WTC11 (cell line): ENCODE measurements at regions not wholly inside any gene's neighbourhood (a gene's known extent, or its start where the extent isn't known, plus 50 kb on each side); places are given as distances from the start of the nearest gene placed in this dataset.

Experiments
- ATAC-seq: fragments of 200-7000 bp; cut with Tn5 transposase; 2 replicates; pipeline ENCODE4 v1.10.0; 2021; ENCODE audit warnings: mild to moderate bottlenecking, moderate library complexity
- CTCF ChIA-PET: fragments of 300-600 bp; sonication (Branson Sonifier 250); formaldehyde crosslinking; loops from one replicate; lab custom pipeline; 2021; ENCODE audit warnings: antibody characterized with exemption; lab: Charles Lee
- POLR2A ChIA-PET: fragments of 350-600 bp; sonication (Branson Sonifier 250); formaldehyde crosslinking; loops from one replicate; lab custom pipeline; 2021; ENCODE audit warnings: antibody characterized with exemption; lab: Charles Lee
- DNase-seq: peaks from one replicate; pipeline ENCODE4 v3.0.0; 2021; ENCODE audit warnings: low spot score
- H3K27ac Mint-ChIP-seq: 2 replicates; pipeline ENCODE4 v1.8.0; 2021; ENCODE audit warnings: mixed read lengths
- H3K27me3 Mint-ChIP-seq: 2 replicates; pipeline ENCODE4 v1.8.0; 2021; ENCODE audit warnings: low read depth, mild to moderate bottlenecking, moderate library complexity, mixed read lengths
- H3K36me3 Mint-ChIP-seq: 2 replicates; pipeline ENCODE4 v1.8.0; 2021; ENCODE audit warnings: mixed read lengths
- H3K4me1 Mint-ChIP-seq: 2 replicates; pipeline ENCODE4 v1.8.0; 2022; ENCODE audit warnings: mixed read lengths
- H3K4me3 Mint-ChIP-seq: 2 replicates; pipeline ENCODE4 v1.8.0; 2021; ENCODE audit warnings: mild to moderate bottlenecking, moderate library complexity, mixed read lengths
- H3K9me3 Mint-ChIP-seq: 2 replicates; pipeline ENCODE4 v1.8.0; 2021; ENCODE audit warnings: mixed read lengths
- ELF4 ChIP-seq: sonication (generic); formaldehyde crosslinking; IDR thresholded peaks from 2 replicates; pipeline ENCODE4 v1.8.1; 2022; ENCODE audit warnings: low read depth, mild to moderate bottlenecking, moderate library complexity, missing genetic modification reagents
- ETV6 ChIP-seq: sonication (generic); formaldehyde crosslinking; IDR thresholded peaks from 2 replicates; pipeline ENCODE4 v1.8.1; 2022; ENCODE audit warnings: mild to moderate bottlenecking, missing genetic modification reagents
- GABPB1 ChIP-seq: sonication (generic); formaldehyde crosslinking; IDR thresholded peaks from 2 replicates; pipeline ENCODE4 v1.8.1; 2023; ENCODE audit warnings: mild to moderate bottlenecking, missing genetic modification reagents
- GRHL2 ChIP-seq: fragments of 250-450 bp; sonication (Bioruptor Pico); IDR thresholded peaks from 2 replicates; pipeline ENCODE4 v1.8.0; 2022; ENCODE audit warnings: mild to moderate bottlenecking, moderate library complexity; ENCODE audit not compliant: insufficient replicate concordance, severe bottlenecking
- GTF2I ChIP-seq: fragments of 250-450 bp; sonication (Bioruptor Pico); conservative IDR thresholded peaks from 2 replicates; pipeline ENCODE4 v1.4.0; 2021; ENCODE audit warnings: mild to moderate bottlenecking
- MYBL2 ChIP-seq: sonication (generic); formaldehyde crosslinking; IDR thresholded peaks from 2 replicates; pipeline ENCODE4 v1.8.1; 2023; ENCODE audit warnings: mild to moderate bottlenecking, moderate library complexity, missing genetic modification reagents
- NR1H2 ChIP-seq: sonication (generic); formaldehyde crosslinking; IDR thresholded peaks from 2 replicates; pipeline ENCODE4 v1.9.0; 2021; ENCODE audit warnings: mild to moderate bottlenecking, moderate library complexity, missing genetic modification reagents
- NR2C2 ChIP-seq: sonication (generic); formaldehyde crosslinking; IDR thresholded peaks from 2 replicates; pipeline ENCODE4 v1.8.0; 2022; ENCODE audit warnings: mild to moderate bottlenecking, missing genetic modification reagents
- OVOL2 ChIP-seq: fragments of 250-450 bp; sonication (Bioruptor Pico); IDR thresholded peaks from 2 replicates; pipeline ENCODE4 v1.9.0; 2021; ENCODE audit warnings: mild to moderate bottlenecking, borderline replicate concordance
- PRRX2 ChIP-seq: fragments of 250-450 bp; sonication (Bioruptor Pico); IDR thresholded peaks from 2 replicates; pipeline ENCODE4 v1.8.0; 2021; ENCODE audit warnings: mild to moderate bottlenecking
- RELA ChIP-seq: sonication (generic); formaldehyde crosslinking; IDR thresholded peaks from 2 replicates; pipeline ENCODE4 v1.8.1; 2022; ENCODE audit warnings: missing genetic modification reagents, mild to moderate bottlenecking, borderline replicate concordance
- SMAD3 ChIP-seq: sonication (generic); formaldehyde crosslinking; IDR thresholded peaks from 2 replicates; pipeline ENCODE4 v1.8.0; 2022; ENCODE audit warnings: missing genetic modification reagents, mild to moderate bottlenecking, borderline replicate concordance
- TEAD1 ChIP-seq: sonication (generic); formaldehyde crosslinking; IDR thresholded peaks from 2 replicates; pipeline ENCODE4 v1.8.0; 2022; ENCODE audit warnings: mild to moderate bottlenecking, missing genetic modification reagents
- ZNF219 ChIP-seq: sonication (generic); formaldehyde crosslinking; IDR thresholded peaks from 2 replicates; pipeline ENCODE4 v1.8.0; 2023; ENCODE audit warnings: missing genetic modification reagents, mild to moderate bottlenecking, borderline replicate concordance
- ZNF423 ChIP-seq: fragments of 250-450 bp; sonication (Bioruptor Pico); IDR thresholded peaks from 2 replicates; pipeline ENCODE4 v2.1.2; 2022; ENCODE audit warnings: mild to moderate bottlenecking, moderate library complexity
- ZNF671 ChIP-seq: fragments of 250-450 bp; sonication (Bioruptor Pico); IDR thresholded peaks from 2 replicates; pipeline ENCODE4 v1.8.0; 2021; ENCODE audit warnings: mild to moderate bottlenecking
- TF ChIP-seq, protein P1 (sequence below): fragments of 250-450 bp; sonication (Bioruptor Pico); IDR thresholded peaks from 2 replicates; pipeline ENCODE4 v1.8.0; 2021; ENCODE audit warnings: mild to moderate bottlenecking
- TF ChIP-seq, protein P2 (sequence below): fragments of 250-450 bp; sonication (Bioruptor Pico); IDR thresholded peaks from 2 replicates; pipeline ENCODE4 v2.1.2; 2022; ENCODE audit warnings: mild to moderate bottlenecking, moderate library complexity
- TF ChIP-seq, protein P3 (sequence below): sonication (generic); formaldehyde crosslinking; IDR thresholded peaks from 2 replicates; pipeline ENCODE4 v1.8.1; 2023; ENCODE audit warnings: mild to moderate bottlenecking, missing genetic modification reagents
- TF ChIP-seq, protein P4 (sequence below): sonication (generic); formaldehyde crosslinking; IDR thresholded peaks from 2 replicates; pipeline ENCODE4 v1.8.0; 2022; ENCODE audit warnings: mild to moderate bottlenecking, missing genetic modification reagents
- TF ChIP-seq, protein P5 (sequence below): fragments of 250-450 bp; sonication (Bioruptor Pico); IDR thresholded peaks from 2 replicates; pipeline ENCODE4 v1.9.0; 2021; ENCODE audit warnings: mild to moderate bottlenecking
- TF ChIP-seq, protein P6 (sequence below): fragments of 250-450 bp; sonication (Bioruptor Pico); IDR thresholded peaks from 2 replicates; pipeline ENCODE4 v1.9.0; 2021; ENCODE audit warnings: mild to moderate bottlenecking

DNA sequence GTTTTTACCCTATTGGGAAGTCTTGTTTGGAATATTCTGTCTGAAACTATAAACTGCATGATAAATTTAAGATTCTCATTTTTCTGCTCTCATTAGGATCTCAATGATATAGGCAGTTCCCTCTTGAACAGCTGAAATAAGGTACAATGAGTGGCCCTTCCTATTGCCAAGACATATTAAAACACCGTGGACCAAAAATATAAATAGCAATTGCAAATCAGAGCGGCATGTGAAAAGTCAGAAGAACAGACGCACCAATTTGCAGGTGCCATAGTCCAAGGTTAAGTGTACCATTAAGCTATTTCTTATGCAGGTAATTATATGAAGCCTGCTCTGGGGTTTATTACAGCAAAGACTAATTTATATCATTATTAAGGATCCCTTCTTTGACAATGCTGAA is 920.8 kb upstream of the CELF2 start (continued):
- TF ChIP-seq ETV6 (CRISPR knock-in tag) (no peak), ZNF671 (CRISPR knock-in tag) (no peak), PRRX2 (CRISPR knock-in tag) (no peak), NR1H2 (CRISPR knock-in tag) (no peak)
- TF ChIP-seq, protein P1, sequence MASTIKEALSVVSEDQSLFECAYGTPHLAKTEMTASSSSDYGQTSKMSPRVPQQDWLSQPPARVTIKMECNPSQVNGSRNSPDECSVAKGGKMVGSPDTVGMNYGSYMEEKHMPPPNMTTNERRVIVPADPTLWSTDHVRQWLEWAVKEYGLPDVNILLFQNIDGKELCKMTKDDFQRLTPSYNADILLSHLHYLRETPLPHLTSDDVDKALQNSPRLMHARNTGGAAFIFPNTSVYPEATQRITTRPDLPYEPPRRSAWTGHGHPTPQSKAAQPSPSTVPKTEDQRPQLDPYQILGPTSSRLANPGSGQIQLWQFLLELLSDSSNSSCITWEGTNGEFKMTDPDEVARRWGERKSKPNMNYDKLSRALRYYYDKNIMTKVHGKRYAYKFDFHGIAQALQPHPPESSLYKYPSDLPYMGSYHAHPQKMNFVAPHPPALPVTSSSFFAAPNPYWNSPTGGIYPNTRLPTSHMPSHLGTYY (CRISPR knock-in tag): no peak
- TF ChIP-seq, protein P2, sequence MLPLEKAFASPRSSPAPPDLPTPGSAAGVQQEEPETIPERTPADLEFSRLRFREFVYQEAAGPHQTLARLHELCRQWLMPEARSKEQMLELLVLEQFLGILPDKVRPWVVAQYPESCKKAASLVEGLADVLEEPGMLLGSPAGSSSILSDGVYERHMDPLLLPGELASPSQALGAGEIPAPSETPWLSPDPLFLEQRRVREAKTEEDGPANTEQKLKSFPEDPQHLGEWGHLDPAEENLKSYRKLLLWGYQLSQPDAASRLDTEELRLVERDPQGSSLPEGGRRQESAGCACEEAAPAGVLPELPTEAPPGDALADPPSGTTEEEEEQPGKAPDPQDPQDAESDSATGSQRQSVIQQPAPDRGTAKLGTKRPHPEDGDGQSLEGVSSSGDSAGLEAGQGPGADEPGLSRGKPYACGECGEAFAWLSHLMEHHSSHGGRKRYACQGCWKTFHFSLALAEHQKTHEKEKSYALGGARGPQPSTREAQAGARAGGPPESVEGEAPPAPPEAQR: no peak
- TF ChIP-seq, protein P3, sequence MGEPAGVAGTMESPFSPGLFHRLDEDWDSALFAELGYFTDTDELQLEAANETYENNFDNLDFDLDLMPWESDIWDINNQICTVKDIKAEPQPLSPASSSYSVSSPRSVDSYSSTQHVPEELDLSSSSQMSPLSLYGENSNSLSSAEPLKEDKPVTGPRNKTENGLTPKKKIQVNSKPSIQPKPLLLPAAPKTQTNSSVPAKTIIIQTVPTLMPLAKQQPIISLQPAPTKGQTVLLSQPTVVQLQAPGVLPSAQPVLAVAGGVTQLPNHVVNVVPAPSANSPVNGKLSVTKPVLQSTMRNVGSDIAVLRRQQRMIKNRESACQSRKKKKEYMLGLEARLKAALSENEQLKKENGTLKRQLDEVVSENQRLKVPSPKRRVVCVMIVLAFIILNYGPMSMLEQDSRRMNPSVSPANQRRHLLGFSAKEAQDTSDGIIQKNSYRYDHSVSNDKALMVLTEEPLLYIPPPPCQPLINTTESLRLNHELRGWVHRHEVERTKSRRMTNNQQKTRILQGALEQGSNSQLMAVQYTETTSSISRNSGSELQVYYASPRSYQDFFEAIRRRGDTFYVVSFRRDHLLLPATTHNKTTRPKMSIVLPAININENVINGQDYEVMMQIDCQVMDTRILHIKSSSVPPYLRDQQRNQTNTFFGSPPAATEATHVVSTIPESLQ (CRISPR knock-in tag): no peak

DNA sequence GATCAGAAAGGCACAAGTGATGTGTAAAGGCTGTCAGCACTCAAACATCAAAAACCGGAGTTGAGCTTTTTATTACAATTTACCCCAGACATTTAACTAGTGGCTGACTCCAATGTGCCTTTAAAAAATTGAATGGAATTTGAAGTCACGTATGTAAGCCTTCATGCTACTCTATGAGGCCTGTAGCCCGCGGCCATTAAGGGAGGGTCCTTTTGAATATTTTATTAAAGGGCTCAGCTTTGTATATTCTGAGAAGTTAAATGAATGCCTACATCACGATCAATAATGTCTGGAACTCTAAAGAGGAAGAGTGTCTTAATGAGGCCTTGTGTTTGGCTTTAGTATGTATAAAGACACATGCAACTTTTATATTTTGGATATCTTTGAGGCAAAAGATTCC is 916.6 kb upstream of the CELF2 start:
- no peak overlapping the region for H3K27ac Mint-ChIP-seq
- TF ChIP-seq NR2C2 (CRISPR knock-in tag): no peak
- TF ChIP-seq MYBL2 (CRISPR knock-in tag): no peak
- TF ChIP-seq, protein P4, sequence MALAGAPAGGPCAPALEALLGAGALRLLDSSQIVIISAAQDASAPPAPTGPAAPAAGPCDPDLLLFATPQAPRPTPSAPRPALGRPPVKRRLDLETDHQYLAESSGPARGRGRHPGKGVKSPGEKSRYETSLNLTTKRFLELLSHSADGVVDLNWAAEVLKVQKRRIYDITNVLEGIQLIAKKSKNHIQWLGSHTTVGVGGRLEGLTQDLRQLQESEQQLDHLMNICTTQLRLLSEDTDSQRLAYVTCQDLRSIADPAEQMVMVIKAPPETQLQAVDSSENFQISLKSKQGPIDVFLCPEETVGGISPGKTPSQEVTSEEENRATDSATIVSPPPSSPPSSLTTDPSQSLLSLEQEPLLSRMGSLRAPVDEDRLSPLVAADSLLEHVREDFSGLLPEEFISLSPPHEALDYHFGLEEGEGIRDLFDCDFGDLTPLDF (CRISPR knock-in tag): no peak
- no peak for TF ChIP-seq SMAD3
- no peak for TF ChIP-seq GABPB1
- TF ChIP-seq ZNF671 (CRISPR knock-in tag): no peak
- no peak for TF ChIP-seq TEAD1 (CRISPR knock-in tag)
- TF ChIP-seq ZNF423 (CRISPR knock-in tag): no peak
- TF ChIP-seq, protein P5, sequence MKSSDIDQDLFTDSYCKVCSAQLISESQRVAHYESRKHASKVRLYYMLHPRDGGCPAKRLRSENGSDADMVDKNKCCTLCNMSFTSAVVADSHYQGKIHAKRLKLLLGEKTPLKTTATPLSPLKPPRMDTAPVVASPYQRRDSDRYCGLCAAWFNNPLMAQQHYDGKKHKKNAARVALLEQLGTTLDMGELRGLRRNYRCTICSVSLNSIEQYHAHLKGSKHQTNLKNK (CRISPR knock-in tag): no peak
- TF ChIP-seq, all 79 proteins: peak for 0
- H3K9me3 Mint-ChIP-seq: peaks cover 24% of the 10 kb centered on the region
- no peak for DNase-seq
- 0 out of 2 replicates have a peak, but pooled peaks cover 5% of the 10 kb centered on the region for H3K36me3 Mint-ChIP-seq
- ATAC-seq: no peak
- H3K4me3 Mint-ChIP-seq: no peak overlapping the region
- H3K27me3 Mint-ChIP-seq: no peaks in the 10 kb centered on the region
- CTCF ChIA-PET: no interaction called here
- POLR2A ChIA-PET: no interaction called here
- H3K4me1 Mint-ChIP-seq: no peaks in the 10 kb centered on the region

DNA sequence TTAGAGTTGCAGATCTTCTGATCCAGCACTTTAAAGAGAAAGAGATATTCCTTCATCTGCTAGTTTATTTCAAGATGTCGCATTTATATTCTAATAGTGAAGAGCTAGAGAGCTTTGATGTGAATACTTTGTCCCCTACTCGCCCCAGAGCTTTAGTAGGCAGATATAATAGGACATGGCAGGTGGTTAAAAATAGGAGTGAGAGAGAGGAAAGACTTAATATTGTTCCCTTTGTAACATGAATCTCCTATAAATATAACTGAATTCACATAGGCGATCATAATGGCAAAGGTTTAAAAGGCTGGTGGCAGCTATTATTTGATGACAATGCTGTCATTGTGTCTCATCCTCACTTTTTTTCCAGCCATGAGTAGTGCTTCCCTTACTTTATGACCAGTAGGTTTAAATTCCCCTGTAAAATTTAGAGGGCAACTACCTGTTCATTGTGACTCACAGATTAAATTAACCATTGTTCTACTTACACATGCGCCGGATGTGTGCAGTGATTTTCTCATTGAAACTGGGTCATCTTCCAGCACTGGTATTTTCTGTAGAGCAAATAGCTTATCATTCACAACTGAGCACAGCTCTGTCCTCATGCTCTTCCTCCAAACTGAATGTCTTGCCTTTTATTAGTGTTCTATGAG is 906.7 kb upstream of the CELF2 start:
- TF ChIP-seq, protein P6, sequence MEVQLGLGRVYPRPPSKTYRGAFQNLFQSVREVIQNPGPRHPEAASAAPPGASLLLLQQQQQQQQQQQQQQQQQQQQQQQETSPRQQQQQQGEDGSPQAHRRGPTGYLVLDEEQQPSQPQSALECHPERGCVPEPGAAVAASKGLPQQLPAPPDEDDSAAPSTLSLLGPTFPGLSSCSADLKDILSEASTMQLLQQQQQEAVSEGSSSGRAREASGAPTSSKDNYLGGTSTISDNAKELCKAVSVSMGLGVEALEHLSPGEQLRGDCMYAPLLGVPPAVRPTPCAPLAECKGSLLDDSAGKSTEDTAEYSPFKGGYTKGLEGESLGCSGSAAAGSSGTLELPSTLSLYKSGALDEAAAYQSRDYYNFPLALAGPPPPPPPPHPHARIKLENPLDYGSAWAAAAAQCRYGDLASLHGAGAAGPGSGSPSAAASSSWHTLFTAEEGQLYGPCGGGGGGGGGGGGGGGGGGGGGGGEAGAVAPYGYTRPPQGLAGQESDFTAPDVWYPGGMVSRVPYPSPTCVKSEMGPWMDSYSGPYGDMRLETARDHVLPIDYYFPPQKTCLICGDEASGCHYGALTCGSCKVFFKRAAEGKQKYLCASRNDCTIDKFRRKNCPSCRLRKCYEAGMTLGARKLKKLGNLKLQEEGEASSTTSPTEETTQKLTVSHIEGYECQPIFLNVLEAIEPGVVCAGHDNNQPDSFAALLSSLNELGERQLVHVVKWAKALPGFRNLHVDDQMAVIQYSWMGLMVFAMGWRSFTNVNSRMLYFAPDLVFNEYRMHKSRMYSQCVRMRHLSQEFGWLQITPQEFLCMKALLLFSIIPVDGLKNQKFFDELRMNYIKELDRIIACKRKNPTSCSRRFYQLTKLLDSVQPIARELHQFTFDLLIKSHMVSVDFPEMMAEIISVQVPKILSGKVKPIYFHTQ (CRISPR knock-in tag): no peak
- TF ChIP-seq, protein P4 (CRISPR knock-in tag): no peak
- no peak for TF ChIP-seq GRHL2 (CRISPR knock-in tag)
- no peak for TF ChIP-seq RELA (CRISPR knock-in tag)
- TF ChIP-seq ZNF219: no peak
- TF ChIP-seq GTF2I: no peak
- TF ChIP-seq ZNF423 (CRISPR knock-in tag): no peak
- TF ChIP-seq OVOL2 (CRISPR knock-in tag): no peak
- no peak for TF ChIP-seq ELF4 (CRISPR knock-in tag)
- no peaks in the 10 kb centered on the region for H3K4me1 Mint-ChIP-seq
- no peak for DNase-seq
- H3K27me3 Mint-ChIP-seq: no peaks in the 10 kb centered on the region
- no peaks in the 10 kb centered on the region for H3K36me3 Mint-ChIP-seq
- peaks cover 11% of the 10 kb centered on the region for H3K9me3 Mint-ChIP-seq
- CTCF ChIA-PET: no interaction called here
- no peak overlapping the region for H3K27ac Mint-ChIP-seq
- POLR2A ChIA-PET: interaction anchor here (0.6 kb wide), 1 partner anchor 249 kb away, joined by 3 read pairs; no protein-coding TSS in a partner anchor
- no peak for ATAC-seq
- H3K4me3 Mint-ChIP-seq: no peak overlapping the region
